Right cardiac atrium (tissue), 5 donors: ENCODE measurements at regions not wholly inside any gene's neighbourhood (a gene's known extent, or its start where the extent isn't known, plus 50 kb on each side); places are given as distances from the start of the nearest gene placed in this dataset.

ENCODE experiments used
- ATAC-seq, 2 donors: fragments of 200-7000 bp; cut with Tn5 transposase; one replicate each; pipeline versions ENCODE4 v1.8.0 to v1.9.1; 2020; ENCODE audit warnings: moderate library complexity in 2 of 2, mild to moderate bottlenecking in 1 of 2
- DNase-seq, 3 donors: peaks; one replicate each; pipeline ENCODE4 v3.0.0-alpha.2; 2020
- H3K27ac ChIP-seq: one replicate; pipeline ENCODE4 v1.5.1; 2013; ENCODE audit warnings: mild to moderate bottlenecking, low read length, control low read depth, moderate library complexity
- H3K27me3 ChIP-seq: one replicate; pipeline ENCODE4 v1.6.1; 2013; ENCODE audit not compliant: control insufficient read depth, insufficient read depth
- H3K4me1 ChIP-seq: one replicate; pipeline ENCODE4 v1.6.1; 2013; ENCODE audit warnings: low read length; ENCODE audit not compliant: control insufficient read depth, insufficient read depth
- H3K4me3 ChIP-seq: one replicate; pipeline ENCODE4 v1.5.1; 2013; ENCODE audit warnings: low read length, control low read depth
- H3K9me3 ChIP-seq: one replicate; pipeline ENCODE4 v1.6.1; 2013; ENCODE audit warnings: low read length; ENCODE audit not compliant: control insufficient read depth
- WGBS: extraction: QIAGEN DNeasy Blood & Tissue Kit; methylation state at CpG from one replicate; pipeline ENCODE4 v1.1.7; 2013; 5-methylcytosine and 5-hydroxymethylcytosine counted together
- intact Hi-C, 4 donors: fragments of 100-400 bp; cut with DNase I; formaldehyde crosslinking; loops; one replicate each; pipeline versions ENCODE4 v1.11.0 to v1.14.0; 2022 to 2023
- donor health status: healthy with polysubstance abuse.
- donor health status: DM: no; HTN: yes; CAD: no.
- donor health status: DM: no; HTN: no; CAD: no.
- donor health status: DM: no; HTN: yes; CAD: no; lungs with severe emphysema.
- donor health status: DM: yes; HTN: yes; CAD: no.

GRCh38 chr6:119726086-119726485 lies 376.5 kb upstream of the MAN1A1 start:
- ATAC-seq (no peak), DNase-seq (no peak)
- WGBS: 89% methylated on average over 4 of the region's 4 CpGs
- Histone ChIP-seq H3K4me1 (no peaks in the 10 kb centered on the region), H3K27ac (no peak overlapping the region), H3K27me3 (no peaks in the 10 kb centered on the region), H3K4me3 (no peak overlapping the region), H3K9me3 (no peaks in the 10 kb centered on the region)
- intact Hi-C loops: no loop called here

- intact Hi-C loops: no loop called here
- DNase-seq (no peak), ATAC-seq (no peak)
- Histone ChIP-seq H3K27ac (no peak overlapping the region), H3K27me3 (no peaks in the 10 kb centered on the region), H3K4me1 (no peaks in the 10 kb centered on the region), H3K9me3 (no peaks in the 10 kb centered on the region), H3K4me3 (no peak overlapping the region)
- WGBS: 68% methylated on average over 2 of the region's 2 CpGs
These were observed 370.6 kb upstream of the MAN1A1 start for GRCh38 chr6:119720160-119720559.

DNA sequence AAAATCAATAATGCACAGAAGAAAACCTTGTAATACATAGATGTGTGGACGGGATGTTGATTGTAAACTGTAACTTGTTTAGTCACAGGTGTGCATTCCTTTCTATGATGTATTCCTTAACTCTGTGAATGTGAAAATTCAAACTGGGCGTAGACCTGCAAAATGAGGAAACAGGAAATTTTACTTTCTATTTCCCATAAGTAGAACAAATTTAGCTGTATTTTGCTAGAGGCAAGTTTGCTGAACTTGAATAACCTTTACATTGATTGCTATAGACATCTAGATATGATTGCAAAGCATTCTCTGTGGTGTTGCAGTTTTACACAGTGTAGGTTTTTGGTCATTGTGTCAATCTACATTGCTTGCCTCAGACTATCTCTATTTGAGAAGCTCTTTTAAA lies 368.4 kb upstream of the MAN1A1 start:
- 72% methylated on average over 2 of the region's 2 CpGs for WGBS
- intact Hi-C loops: no loop called here
- ATAC-seq: no peak
- no peak overlapping the region for H3K4me3 ChIP-seq
- H3K27ac ChIP-seq: no peak overlapping the region
- DNase-seq: no peak
- H3K27me3 ChIP-seq: no peaks in the 10 kb centered on the region
- no peaks in the 10 kb centered on the region for H3K9me3 ChIP-seq
- H3K4me1 ChIP-seq: no peaks in the 10 kb centered on the region

GRCh38 chr6:119716668-119717270 lies 367.2 kb upstream of the MAN1A1 start:
- no peaks in the 10 kb centered on the region for H3K4me1 ChIP-seq
- 95% methylated on average over 2 of the region's 2 CpGs for WGBS
- H3K27me3 ChIP-seq: no peaks in the 10 kb centered on the region
- no peaks in the 10 kb centered on the region for H3K9me3 ChIP-seq
- no peak for ATAC-seq
- DNase-seq: no peak
- no peak overlapping the region for H3K27ac ChIP-seq
- no peak overlapping the region for H3K4me3 ChIP-seq
- intact Hi-C loops: no loop called here

GRCh38 chr6:119713903-119714302 lies 364.3 kb upstream of the MAN1A1 start:
- Histone ChIP-seq H3K27ac (no peak overlapping the region), H3K9me3 (no peaks in the 10 kb centered on the region), H3K4me1 (no peaks in the 10 kb centered on the region), H3K4me3 (no peak overlapping the region), H3K27me3 (no peaks in the 10 kb centered on the region)
- ATAC-seq (no peak), DNase-seq (no peak)
- intact Hi-C loops: no loop called here

DNA sequence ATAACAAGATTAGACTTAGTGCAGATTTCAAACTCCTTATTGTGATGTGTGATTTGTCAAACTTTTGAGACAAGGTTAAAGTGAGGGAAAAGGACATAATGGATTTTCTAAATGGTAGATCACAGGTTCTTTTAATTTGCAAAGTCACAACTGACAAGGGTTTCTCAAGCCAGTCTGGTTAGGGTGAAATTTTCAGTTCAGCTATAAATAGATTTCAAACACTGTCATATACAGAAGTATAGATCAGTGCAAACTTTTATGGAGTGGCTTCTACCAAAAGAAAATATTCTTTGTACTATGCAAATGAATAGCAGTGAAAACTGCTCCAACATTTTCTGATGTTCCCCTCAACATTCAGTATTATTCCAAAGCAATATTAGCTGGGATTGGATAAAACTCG lies 337.1 kb upstream of the MAN1A1 start:
- H3K27me3 ChIP-seq: no peaks in the 10 kb centered on the region
- no peaks in the 10 kb centered on the region for H3K9me3 ChIP-seq
- ATAC-seq (no peak), DNase-seq (no peak)
- no peak overlapping the region for H3K4me3 ChIP-seq
- H3K4me1 ChIP-seq: no peaks in the 10 kb centered on the region
- H3K27ac ChIP-seq: no peak overlapping the region
- 75% methylated on average over 1 of the region's 1 CpG for WGBS
- intact Hi-C loops: no loop called here

- Histone ChIP-seq H3K4me1 (no peaks in the 10 kb centered on the region), H3K9me3 (no peaks in the 10 kb centered on the region), H3K4me3 (no peak overlapping the region), H3K27ac (no peak overlapping the region), H3K27me3 (no peaks in the 10 kb centered on the region)
- intact Hi-C loops: no loop called here
- no peak for ATAC-seq
- DNase-seq: no peak
These were observed 336.7 kb upstream of the MAN1A1 start for GRCh38 chr6:119686240-119686639.

DNA sequence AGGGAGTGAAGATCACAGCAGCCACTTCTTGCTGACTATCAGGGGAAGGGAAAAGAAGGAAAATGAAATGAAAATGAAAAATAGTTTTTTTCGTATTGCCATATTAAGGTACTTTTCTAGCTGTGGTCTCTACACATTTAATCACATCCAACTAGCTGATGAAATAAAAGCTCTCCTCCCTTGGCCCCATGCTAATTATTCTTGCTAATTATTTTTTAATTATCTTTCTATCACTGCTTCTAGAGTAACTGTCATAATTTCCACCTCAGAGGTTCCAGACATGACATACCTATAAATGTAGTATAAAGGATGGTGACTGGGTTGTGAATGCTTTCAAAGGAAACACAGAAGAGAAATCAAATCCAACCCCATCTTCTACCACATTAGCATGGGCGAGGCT lies 334.1 kb upstream of the MAN1A1 start:
- Histone ChIP-seq H3K9me3 (no peaks in the 10 kb centered on the region), H3K4me3 (no peak overlapping the region), H3K27ac (no peak overlapping the region), H3K4me1 (no peaks in the 10 kb centered on the region), H3K27me3 (no peaks in the 10 kb centered on the region)
- 90% methylated on average over 2 of the region's 2 CpGs for WGBS
- no peak for ATAC-seq
- intact Hi-C loops: no loop called here
- DNase-seq: no peak

- H3K9me3 ChIP-seq: no peaks in the 10 kb centered on the region
- H3K4me1 ChIP-seq: no peaks in the 10 kb centered on the region
- no peaks in the 10 kb centered on the region for H3K27me3 ChIP-seq
- DNase-seq (no peak), ATAC-seq (no peak)
- intact Hi-C loops: no loop called here
- no peak overlapping the region for H3K27ac ChIP-seq
- H3K4me3 ChIP-seq: no peak overlapping the region
- WGBS: 78% methylated on average over 2 of the region's 2 CpGs
These were observed 333.5 kb upstream of the MAN1A1 start for GRCh38 chr6:119683031-119683430.

DNA sequence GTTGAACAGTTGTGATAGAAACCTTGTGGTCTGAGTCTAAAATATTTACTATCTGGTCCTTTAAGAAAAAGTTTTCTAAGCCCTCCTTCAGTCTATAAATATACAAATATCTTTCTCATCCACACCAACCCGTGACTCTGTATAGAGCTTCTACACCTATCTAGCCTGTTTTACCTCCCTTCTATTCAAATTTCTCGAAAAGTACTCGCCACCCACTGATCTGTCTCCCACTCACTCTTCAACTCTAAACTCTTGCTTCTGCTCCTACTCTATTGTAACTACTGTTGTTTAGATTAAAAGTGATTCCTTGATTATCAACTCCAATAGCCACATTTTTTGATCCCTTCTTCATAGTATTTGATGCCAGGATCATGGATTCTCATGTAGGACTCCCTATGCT lies 329.4 kb upstream of the MAN1A1 start:
- Histone ChIP-seq H3K4me1 (no peaks in the 10 kb centered on the region), H3K4me3 (no peak overlapping the region), H3K9me3 (no peaks in the 10 kb centered on the region), H3K27ac (no peak overlapping the region), H3K27me3 (no peaks in the 10 kb centered on the region)
- ATAC-seq (no peak), DNase-seq (no peak)
- WGBS: 92% methylated on average over 3 of the region's 3 CpGs
- intact Hi-C loops: no loop called here

DNA sequence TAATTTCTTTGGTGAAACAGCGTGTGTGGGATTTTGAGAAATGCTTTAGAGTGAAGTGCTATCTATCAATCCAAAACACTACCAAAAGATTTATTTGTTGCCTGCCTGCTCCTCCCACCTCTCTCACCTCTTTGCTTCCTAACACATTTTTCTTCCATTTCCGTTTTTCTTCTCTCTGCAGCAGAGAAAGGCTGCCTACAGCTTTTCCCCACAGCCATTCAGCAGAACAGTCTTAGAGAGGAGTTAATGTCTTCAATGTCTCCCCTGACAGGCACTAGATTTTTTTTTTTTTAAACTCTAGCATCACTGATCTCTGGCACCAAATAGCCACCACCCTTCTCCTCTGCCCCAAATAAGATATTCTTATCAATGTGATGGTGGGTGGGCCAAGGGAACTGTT lies 327.8 kb upstream of the MAN1A1 start:
- DNase-seq: no peak
- Histone ChIP-seq H3K4me1 (no peaks in the 10 kb centered on the region), H3K9me3 (no peaks in the 10 kb centered on the region), H3K27ac (no peak overlapping the region), H3K4me3 (no peak overlapping the region), H3K27me3 (no peaks in the 10 kb centered on the region)
- WGBS: 64% methylated on average over 2 of the region's 2 CpGs
- no peak for ATAC-seq
- intact Hi-C loops: no loop called here

GRCh38 chr6:119676961-119677360 lies 327.4 kb upstream of the MAN1A1 start:
- no peak overlapping the region for H3K27ac ChIP-seq
- no peaks in the 10 kb centered on the region for H3K9me3 ChIP-seq
- WGBS: 87% methylated on average over 4 of the region's 4 CpGs
- ATAC-seq (no peak), DNase-seq (no peak)
- H3K4me1 ChIP-seq: no peaks in the 10 kb centered on the region
- no peak overlapping the region for H3K4me3 ChIP-seq
- intact Hi-C loops: no loop called here
- no peaks in the 10 kb centered on the region for H3K27me3 ChIP-seq
